ENCODE measurements at regions not wholly inside any gene's neighbourhood (a gene's known extent, or its start where the extent isn't known, plus 50 kb on each side); places are given as distances from the start of the nearest gene placed in this dataset.

GRCh38 chr12:124436366-124436765, 131.0 kb downstream of the NCOR2 start:
- TF ChIP-seq CTCF (IDR thresholded peaks at IDR 0.05; ENCODE audit: low read depth, low read length, poor library complexity, severe bottlenecking) (no peak), EZH2phosphoT487 (IDR thresholded peaks at IDR 0.05; ENCODE audit: borderline replicate concordance, low read length) (no peak)
